Aorta (tissue), 5 donors: ENCODE measurements at regions not wholly inside any gene's neighbourhood (a gene's known extent, or its start where the extent isn't known, plus 50 kb on each side); places are given as distances from the start of the nearest gene placed in this dataset.

Experiments
- ATAC-seq: fragments of 200-7000 bp; cut with Tn5 transposase; one replicate; pipeline ENCODE4 v1.9.1; 2022; ENCODE audit warnings: moderate library complexity; ENCODE audit not compliant: low FRiP score
- DNase-seq, 2 donors: peaks; one replicate each; pipeline ENCODE4 v3.0.0-alpha.2; 2020
- H3K27ac ChIP-seq, 2 donors: one replicate each; pipeline ENCODE4 v1.5.1; 2013; ENCODE audit warnings: low read length in 2 of 2, mild to moderate bottlenecking in 2 of 2, moderate library complexity in 2 of 2, control low read depth in 1 of 2, inconsistent platforms in 1 of 2, low read depth in 1 of 2
- H3K27me3 ChIP-seq, 2 donors: one replicate each; pipeline ENCODE4 v1.6.1; 2013; ENCODE audit warnings: control low read depth in 1 of 2, low read length in 1 of 2, mild to moderate bottlenecking in 1 of 2, moderate library complexity in 1 of 2; ENCODE audit not compliant: insufficient read depth in 2 of 2, control insufficient read depth in 1 of 2
- H3K36me3 ChIP-seq, 2 donors: one replicate each; pipeline ENCODE4 v1.6.1; 2013; ENCODE audit warnings: control low read depth in 1 of 2, low read length in 1 of 2, mild to moderate bottlenecking in 1 of 2; ENCODE audit not compliant: insufficient read depth in 2 of 2, control insufficient read depth in 1 of 2
- H3K4me1 ChIP-seq, 2 donors: one replicate each; pipeline ENCODE4 v1.6.1; 2013; ENCODE audit warnings: low read length in 2 of 2, control low read depth in 1 of 2, mild to moderate bottlenecking in 1 of 2, moderate library complexity in 1 of 2; ENCODE audit not compliant: insufficient read depth in 2 of 2, control insufficient read depth in 1 of 2
- H3K4me3 ChIP-seq, 2 donors: one replicate each; pipeline ENCODE4 v1.5.1; 2013; ENCODE audit warnings: low read length in 2 of 2, control low read depth in 1 of 2, mild to moderate bottlenecking in 1 of 2
- H3K9me3 ChIP-seq: one replicate; pipeline ENCODE4 v1.6.1; 2013; ENCODE audit warnings: mild to moderate bottlenecking, low read length; ENCODE audit not compliant: control insufficient read depth
- WGBS, 2 donors: extraction: QIAGEN DNeasy Blood & Tissue Kit; methylation state at CpG; one replicate each; pipeline ENCODE4 v1.1.7; 2013; 5-methylcytosine and 5-hydroxymethylcytosine counted together
- intact Hi-C, 2 donors: fragments of 100-400 bp; cut with DNase I; formaldehyde crosslinking; loops; one replicate each; pipeline versions ENCODE4 v1.14.2 to v1.15.0; 2022
- donor health status: healthy with polysubstance abuse.
- donor health status: Bipolar disorder and iron deficiency.
- donor health status: DM: no; HTN: no; CAD: no.
- donor health status: DM: no; HTN: no; CAD: no.
- donor health status: DM: yes; HTN: yes; CAD: no.

GRCh38 chr9:111253742-111254437 is 76.1 kb downstream of the OR2K2 start:
- intact Hi-C loops, result no loop called here
- H3K27me3 ChIP-seq, result no peaks in the 10 kb centered on the region
- H3K9me3 ChIP-seq, result peaks cover 3% of the 10 kb centered on the region
- DNase-seq (no peak), ATAC-seq (no peak)
- H3K4me3 ChIP-seq, result no peak overlapping the region
- no peaks in the 10 kb centered on the region for H3K36me3 ChIP-seq
- H3K4me1 ChIP-seq, result no peaks in the 10 kb centered on the region
- WGBS, 2 donors, result 81 to 83% methylated on average over 4 of the region's 4 CpGs
- H3K27ac ChIP-seq, result no peak overlapping the region

DNA sequence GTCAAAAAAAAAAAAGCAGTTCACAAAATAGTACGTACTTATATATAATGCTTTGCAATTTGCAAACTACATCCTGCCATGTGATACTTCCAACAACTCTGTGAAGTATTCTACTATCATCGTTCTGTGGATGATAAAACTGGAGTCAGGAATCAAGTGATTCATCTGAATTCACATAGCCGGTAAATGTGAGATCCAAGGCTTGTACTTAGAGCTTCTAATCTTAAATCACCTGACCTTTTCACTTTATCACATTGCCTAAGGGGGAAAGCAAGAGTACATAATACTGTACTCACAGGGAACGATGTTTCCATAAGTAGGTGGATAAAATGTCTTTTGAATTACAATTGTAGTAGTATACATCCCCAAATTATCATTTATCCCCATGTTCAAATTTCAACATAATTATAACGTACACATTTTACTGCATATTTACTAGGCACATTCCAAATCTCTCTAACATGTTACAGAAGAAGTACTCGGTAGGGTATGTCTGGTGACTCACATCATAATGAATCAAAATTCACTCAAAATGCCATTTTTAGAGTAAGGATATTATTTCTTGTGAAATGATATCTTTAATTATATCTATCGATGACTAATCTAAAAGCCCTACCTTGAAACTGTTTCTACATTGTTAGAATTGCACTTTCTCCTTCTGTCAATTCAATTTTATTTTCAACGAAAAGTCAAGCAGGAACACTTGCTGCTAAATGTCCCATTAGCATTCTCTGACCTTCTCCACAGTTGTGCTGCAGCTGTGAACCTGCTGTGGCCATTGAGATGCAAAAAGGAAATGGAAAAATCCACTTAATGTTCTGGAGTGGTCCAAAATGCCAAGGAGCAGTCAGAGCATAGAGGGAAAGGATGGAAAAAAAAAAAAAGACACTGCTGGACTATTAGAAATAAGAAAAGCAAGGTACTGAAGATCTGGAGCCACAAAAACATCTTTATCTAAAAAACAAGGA is 78.9 kb downstream of the OR2K2 start:
- intact Hi-C loops, result no loop called here
- H3K9me3 ChIP-seq, result peaks cover 3% of the 10 kb centered on the region
- no peak overlapping the region for H3K4me3 ChIP-seq
- no peak overlapping the region for H3K27ac ChIP-seq
- 72 to 74% methylated on average over 8 of the region's 8 CpGs for WGBS, 2 donors
- no peak for ATAC-seq
- H3K27me3 ChIP-seq, result no peaks in the 10 kb centered on the region
- H3K4me1 ChIP-seq, result no peaks in the 10 kb centered on the region
- DNase-seq, result no peak
- H3K36me3 ChIP-seq, result no peaks in the 10 kb centered on the region

DNA sequence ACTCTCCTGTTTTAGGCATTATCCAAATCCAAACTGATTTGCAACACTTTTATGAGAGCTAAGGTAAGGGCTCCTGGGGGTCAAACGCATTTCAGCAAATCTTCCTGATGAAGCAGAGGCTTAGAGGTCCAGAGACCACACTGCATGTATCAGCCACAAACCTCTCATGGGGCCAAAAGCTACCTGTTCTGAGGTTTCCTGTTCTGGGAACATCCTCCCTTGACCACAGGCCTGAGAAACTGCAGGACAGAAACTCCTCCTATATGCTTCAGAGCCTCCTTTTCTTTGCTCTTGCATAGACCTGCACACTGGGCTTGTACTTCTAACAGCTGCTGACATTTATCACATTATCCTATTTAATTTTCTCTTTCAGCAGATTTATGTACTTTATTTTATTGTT is 92.6 kb downstream of the OR2K2 start:
- no peaks in the 10 kb centered on the region for H3K36me3 ChIP-seq
- no peaks in the 10 kb centered on the region for H3K9me3 ChIP-seq
- ATAC-seq, result no peak
- no peak for DNase-seq
- no peaks in the 10 kb centered on the region for H3K27me3 ChIP-seq
- H3K4me3 ChIP-seq, result no peak overlapping the region
- 85 to 95% methylated on average over 1 of the region's 1 CpG for whole genome bisulfite sequencing, 2 donors
- H3K4me1 ChIP-seq, result no peaks in the 10 kb centered on the region
- no peak overlapping the region for H3K27ac ChIP-seq
- intact Hi-C loops, result no loop called here

- no peak overlapping the region for H3K4me3 ChIP-seq
- no peaks in the 10 kb centered on the region for H3K27me3 ChIP-seq
- ATAC-seq (no peak), DNase-seq (no peak)
- H3K27ac ChIP-seq, result no peak overlapping the region
- no peaks in the 10 kb centered on the region for H3K36me3 ChIP-seq
- WGBS, 2 donors, result 26 to 32% methylated on average over 2 of the region's 2 CpGs
- intact Hi-C loops, result no loop called here
- no peaks in the 10 kb centered on the region for H3K9me3 ChIP-seq
- H3K4me1 ChIP-seq, result no peaks in the 10 kb centered on the region
These were observed 93.7 kb downstream of the OR2K2 start for GRCh38 chr9:111236332-111236731.

GRCh38 chr9:111233963-111234362 is 96.1 kb downstream of the OR2K2 start:
- WGBS, 2 donors, result 80 to 85% methylated on average over 3 of the region's 3 CpGs
- no peak overlapping the region for H3K4me3 ChIP-seq
- H3K36me3 ChIP-seq, result no peaks in the 10 kb centered on the region
- intact Hi-C loops, result no loop called here
- no peaks in the 10 kb centered on the region for H3K4me1 ChIP-seq
- no peaks in the 10 kb centered on the region for H3K27me3 ChIP-seq
- no peak for DNase-seq
- no peak for ATAC-seq
- no peaks in the 10 kb centered on the region for H3K9me3 ChIP-seq
- H3K27ac ChIP-seq, result no peak overlapping the region

DNA sequence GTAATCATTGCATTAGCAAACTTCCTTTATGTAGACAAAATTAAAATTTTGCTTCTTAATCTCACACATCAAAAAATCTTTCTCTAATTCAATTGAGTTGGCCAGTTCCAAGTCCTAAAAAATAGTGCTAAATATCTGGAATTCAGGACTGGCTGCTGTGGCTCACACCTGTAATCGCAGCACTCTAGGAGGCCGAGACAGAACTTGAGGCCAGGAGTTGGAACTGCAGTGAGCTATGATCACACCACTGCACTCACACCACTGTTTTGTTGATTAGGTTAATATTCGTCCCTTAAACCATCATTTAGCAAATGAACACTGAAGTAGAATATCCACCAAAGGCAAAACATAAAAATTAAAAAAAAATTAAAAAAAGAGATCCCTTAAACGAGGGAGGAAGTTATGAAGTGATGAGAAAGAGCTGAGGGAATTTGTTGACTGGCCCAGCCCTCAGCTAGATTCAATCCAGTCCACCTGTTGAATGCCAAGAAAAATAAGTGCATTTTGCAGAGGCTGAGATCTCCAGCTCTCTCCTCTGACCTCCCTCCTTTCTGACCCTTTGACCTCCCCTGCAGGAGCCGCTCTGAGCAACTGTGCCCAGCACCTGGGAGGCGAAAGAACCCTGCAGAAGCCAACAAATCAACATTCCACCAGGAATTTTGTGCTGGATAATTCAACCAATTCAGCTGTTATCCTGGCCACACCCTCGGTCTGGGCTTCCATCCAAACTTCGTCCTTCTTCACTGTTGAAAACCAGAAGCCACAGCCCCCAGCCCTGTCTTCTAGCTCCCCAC is 96.8 kb downstream of the OR2K2 start:
- 40 to 44% methylated on average over 8 of the region's 8 CpGs for WGBS, 2 donors
- no peak overlapping the region for H3K27ac ChIP-seq
- no peaks in the 10 kb centered on the region for H3K9me3 ChIP-seq
- ATAC-seq (no peak), DNase-seq (peak in 1 of 2 donors; percentile 33)
- H3K4me1 ChIP-seq, result no peaks in the 10 kb centered on the region
- intact Hi-C loops, result no loop called here
- no peak overlapping the region for H3K4me3 ChIP-seq
- H3K36me3 ChIP-seq, result no peaks in the 10 kb centered on the region
- H3K27me3 ChIP-seq, result no peaks in the 10 kb centered on the region

GRCh38 chr9:111231801-111232580 is 98.0 kb downstream of the OR2K2 start:
- 85 to 89% methylated on average over 3 of the region's 3 CpGs for WGBS, 2 donors
- Histone ChIP-seq H3K4me1 (no peaks in the 10 kb centered on the region), H3K36me3 (no peaks in the 10 kb centered on the region), H3K9me3 (no peaks in the 10 kb centered on the region), H3K27ac (no peak overlapping the region), H3K27me3 (no peaks in the 10 kb centered on the region), H3K4me3 (no peak overlapping the region)
- ATAC-seq (no peak), DNase-seq (no peak)
- intact Hi-C loops, result no loop called here

DNA sequence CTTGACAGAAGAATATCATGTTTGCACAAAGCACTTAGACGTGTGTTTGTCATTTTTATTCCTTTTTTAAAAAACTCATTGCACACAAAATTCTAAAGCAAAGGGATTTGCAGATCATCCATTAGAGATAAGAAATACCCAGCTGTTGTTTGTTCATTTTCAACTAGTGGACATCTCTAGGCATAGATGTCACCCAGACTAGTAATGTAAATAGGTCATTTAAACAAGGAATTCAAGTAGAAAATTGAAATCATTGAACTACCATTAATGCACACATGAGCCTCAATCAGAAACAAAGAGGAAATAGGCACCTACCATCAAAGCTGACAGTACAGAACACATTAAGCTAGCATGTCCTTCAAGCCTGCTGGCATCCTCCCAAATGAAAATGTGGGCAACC is 107.3 kb downstream of the OR2K2 start:
- Histone ChIP-seq H3K27me3 (no peaks in the 10 kb centered on the region), H3K4me1 (no peaks in the 10 kb centered on the region), H3K4me3 (no peak overlapping the region), H3K36me3 (no peaks in the 10 kb centered on the region), H3K9me3 (no peaks in the 10 kb centered on the region), H3K27ac (no peak overlapping the region)
- ATAC-seq (no peak), DNase-seq (no peak)
- intact Hi-C loops, result no loop called here
- WGBS, 2 donors, result 66 to 82% methylated on average over 1 of the region's 1 CpG
